HG03342 (cell line): ENCODE measurements at regions not wholly inside any gene's neighbourhood (a gene's known extent, or its start where the extent isn't known, plus 50 kb on each side); places are given as distances from the start of the nearest gene placed in this dataset.
"Not testable (repeated sequence)": the region's sequence is repeated elsewhere in the genome, so short reads cannot be mapped to it uniquely, and the experiment has no call there.

Source experiments
- ATAC-seq: cut with Tn5 transposase; IDR thresholded peaks from one replicate; pipeline ENCODE4 v1.9.1; 2021; ENCODE audit warnings: mild to moderate bottlenecking, moderate library complexity; ENCODE audit not compliant: unreplicated experiment

- no peak for ATAC-seq
These were observed 249.2 kb upstream of the CCNH start for GRCh38 chr5:87661784-87662566.

- no peak for ATAC-seq
These were observed 240.5 kb upstream of the CCNH start for GRCh38 chr5:87653242-87653641.

GRCh38 chr5:87650284-87650683, 237.6 kb upstream of the CCNH start:
- no peak for ATAC-seq

- no peak for ATAC-seq
These were observed 236.7 kb upstream of the CCNH start for GRCh38 chr5:87649455-87649854.

GRCh38 chr5:87645224-87645623, 232.5 kb upstream of the CCNH start:
- no peak for ATAC-seq

GRCh38 chr5:87640902-87641301, 228.2 kb upstream of the CCNH start:
- no peak for ATAC-seq

- ATAC-seq = no peak
These were observed 214.6 kb upstream of the CCNH start for GRCh38 chr5:87627363-87627762.

GRCh38 chr5:87608385-87608784, 195.7 kb upstream of the CCNH start:
- ATAC-seq = no peak

GRCh38 chr5:87605663-87606062, 192.9 kb upstream of the CCNH start:
- ATAC-seq = no peak

GRCh38 chr5:87599778-87600177, 187.0 kb upstream of the CCNH start:
- no peak for ATAC-seq

- no peak for ATAC-seq
These were observed 185.7 kb upstream of the CCNH start for GRCh38 chr5:87598460-87598859.

GRCh38 chr5:87594566-87594965, 181.8 kb upstream of the CCNH start:
- no peak for ATAC-seq

GRCh38 chr5:87589587-87589986, 176.9 kb upstream of the CCNH start:
- ATAC-seq = no peak

- no peak for ATAC-seq
These were observed 175.6 kb upstream of the CCNH start for GRCh38 chr5:87588316-87588715.

- not testable (repeated sequence) for ATAC-seq
These were observed 171.0 kb upstream of the CCNH start for GRCh38 chr5:87583704-87584103.

GRCh38 chr5:87582149-87582548, 169.4 kb upstream of the CCNH start:
- ATAC-seq = no peak

- no peak for ATAC-seq
These were observed 168.9 kb upstream of the CCNH start for GRCh38 chr5:87581661-87582060.

GRCh38 chr5:87579678-87580077, 166.9 kb upstream of the CCNH start:
- no peak for ATAC-seq

- ATAC-seq = no peak
These were observed 164.1 kb upstream of the CCNH start for GRCh38 chr5:87576867-87577266.

GRCh38 chr5:87576306-87576705, 163.6 kb upstream of the CCNH start:
- not testable (repeated sequence) for ATAC-seq

- no peak for ATAC-seq
These were observed 161.4 kb upstream of the CCNH start for GRCh38 chr5:87574106-87574505.

GRCh38 chr5:87572611-87573010, 159.9 kb upstream of the CCNH start:
- ATAC-seq = no peak

GRCh38 chr5:87572090-87572489, 159.4 kb upstream of the CCNH start:
- ATAC-seq = no peak
